GM12873 (cell line): ENCODE measurements at regions not wholly inside any gene's neighbourhood (a gene's known extent, or its start where the extent isn't known, plus 50 kb on each side); places are given as distances from the start of the nearest gene placed in this dataset.

Experiments used
- CTCF ChIP-seq: IDR thresholded peaks from 2 replicates; pipeline ENCODE4 v1.5.1; 2012; ENCODE audit warnings: low read depth, mild to moderate bottlenecking, moderate library complexity, low read length, control low read depth; ENCODE audit not compliant: insufficient read depth; ENCODE audit errors: missing control alignments

GRCh38 chr5:141747152-141748141 lies 65.4 kb upstream of the ARAP3 start:
- TF ChIP-seq CTCF, result no peak

GRCh38 chr5:141746395-141746794 lies 64.4 kb upstream of the ARAP3 start:
- no peak for TF ChIP-seq CTCF

GRCh38 chr5:141745390-141745789 lies 63.4 kb upstream of the ARAP3 start:
- TF ChIP-seq CTCF, result no peak

- TF ChIP-seq CTCF, result no peak
Observed at GRCh38 chr5:141743866-141744272, 61.8 kb upstream of the ARAP3 start.

GRCh38 chr5:141742866-141743851 lies 61.1 kb upstream of the ARAP3 start:
- TF ChIP-seq CTCF, result no peak

GRCh38 chr5:141742144-141742543 lies 60.1 kb upstream of the ARAP3 start:
- TF ChIP-seq CTCF, result no peak

- TF ChIP-seq CTCF, result no peak
Observed at GRCh38 chr5:141740885-141741284, 58.9 kb upstream of the ARAP3 start.
